Activated CD8-positive, alpha-beta memory T cell treated with anti-CD3 and anti-CD28 coated beads for 1 hour (primary cell): ENCODE measurements at regions not wholly inside any gene's neighbourhood (a gene's known extent, or its start where the extent isn't known, plus 50 kb on each side); places are given as distances from the start of the nearest gene placed in this dataset.

Source experiments
- DNase-seq, 2 donors: peaks; one replicate each; pipeline ENCODE4 v3.0.0-alpha.2; 2020; ENCODE audit warnings: low read depth in 1 of 2; ENCODE audit errors: extremely low read depth in 1 of 2

DNA sequence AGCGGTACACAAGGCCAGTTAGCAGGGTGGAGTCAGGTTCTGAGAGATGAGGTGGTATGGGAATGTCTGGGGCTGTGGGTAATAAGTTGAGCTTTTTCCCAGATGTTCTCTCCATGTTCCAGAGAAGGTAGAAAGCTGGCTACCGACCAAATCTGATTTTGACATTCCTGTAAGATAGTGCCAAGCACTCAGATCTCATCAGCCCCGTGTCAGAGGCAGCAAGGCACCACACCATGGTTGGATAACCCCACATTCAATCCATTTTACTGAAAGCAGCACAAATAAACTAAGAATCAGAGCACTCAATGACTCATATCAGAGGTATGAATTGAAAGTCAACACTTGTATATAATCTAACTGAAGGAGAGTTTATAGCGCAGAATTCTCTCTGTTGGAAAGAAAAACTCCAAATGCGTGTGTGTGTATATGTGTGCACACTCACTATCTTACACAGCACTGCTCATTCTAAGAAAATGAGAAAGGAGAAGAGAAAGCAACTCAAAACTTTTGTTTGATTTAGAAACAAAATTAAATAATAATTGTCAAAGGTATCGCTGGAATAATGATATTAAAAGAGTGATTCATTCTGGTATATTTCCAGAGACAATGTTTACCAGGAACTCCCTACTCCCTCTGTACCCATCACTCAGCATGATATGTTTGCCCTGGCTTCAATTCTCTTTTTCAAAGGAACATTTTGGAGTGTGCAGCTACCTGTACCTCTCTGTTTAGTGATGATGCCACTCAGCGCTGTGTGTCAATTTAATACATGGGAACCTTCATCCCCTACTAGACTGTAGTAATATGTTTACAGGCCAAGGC, 375.1 kb upstream of the ID2 start:
- no peak for DNase-seq

GRCh38 chr2:8307606-8308180, 374.2 kb upstream of the ID2 start:
- no peak for DNase-seq

GRCh38 chr2:8309131-8309530, 372.7 kb upstream of the ID2 start:
- DNase-seq: no peak

DNA sequence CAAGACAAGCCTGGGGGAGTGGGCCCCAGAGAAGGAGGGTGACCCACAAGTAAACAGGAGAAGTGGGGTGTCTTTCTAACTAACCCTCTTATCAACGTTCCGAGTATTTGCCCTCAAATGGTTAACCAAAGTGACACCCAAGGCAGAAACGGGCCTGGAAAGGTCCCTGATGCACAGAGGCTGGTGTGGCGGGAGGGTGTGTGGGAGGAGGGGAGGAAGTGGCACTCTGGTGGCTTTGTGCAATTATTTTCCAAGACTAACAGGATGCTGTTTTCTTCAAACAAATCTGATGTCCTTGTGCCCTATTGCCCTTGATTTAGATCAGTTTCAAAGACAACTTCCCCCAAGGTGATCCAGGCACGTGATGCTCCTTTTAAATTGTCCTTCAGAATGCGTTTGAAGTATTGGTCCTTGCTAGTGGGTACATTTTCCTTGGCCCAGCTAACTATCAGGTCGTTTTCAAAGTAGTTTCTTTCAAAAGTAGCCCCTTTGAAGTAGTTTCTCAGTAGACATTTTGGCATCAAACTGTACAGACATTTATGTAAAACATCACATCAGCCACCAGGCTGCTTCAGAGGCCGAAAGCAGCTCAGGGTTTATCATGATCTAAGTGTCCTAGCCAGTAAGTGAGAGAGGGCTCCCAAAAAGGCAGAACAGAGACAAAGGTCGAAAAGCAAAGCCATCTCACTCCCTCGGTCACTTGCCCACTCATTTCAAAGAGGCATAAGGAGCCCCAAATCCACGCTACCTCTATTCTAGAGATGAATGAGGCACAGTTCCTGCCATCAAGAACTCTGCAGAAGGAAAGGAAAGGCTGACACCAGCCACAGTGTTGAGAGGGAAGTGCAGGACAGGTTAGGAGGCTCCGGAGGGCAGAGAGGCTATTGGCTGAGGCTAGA, 371.1 kb upstream of the ID2 start:
- DNase-seq: peak in 1 of 2 donors; percentile 27

- no peak for DNase-seq
Observed at GRCh38 chr2:8312221-8312620, 369.6 kb upstream of the ID2 start.

- DNase-seq: no peak
Observed at GRCh38 chr2:8312861-8313830, 368.7 kb upstream of the ID2 start.

- no peak for DNase-seq
Observed at GRCh38 chr2:8314063-8314462, 367.8 kb upstream of the ID2 start.

- DNase-seq: no peak
Observed at GRCh38 chr2:8315531-8316165, 366.2 kb upstream of the ID2 start.

DNA sequence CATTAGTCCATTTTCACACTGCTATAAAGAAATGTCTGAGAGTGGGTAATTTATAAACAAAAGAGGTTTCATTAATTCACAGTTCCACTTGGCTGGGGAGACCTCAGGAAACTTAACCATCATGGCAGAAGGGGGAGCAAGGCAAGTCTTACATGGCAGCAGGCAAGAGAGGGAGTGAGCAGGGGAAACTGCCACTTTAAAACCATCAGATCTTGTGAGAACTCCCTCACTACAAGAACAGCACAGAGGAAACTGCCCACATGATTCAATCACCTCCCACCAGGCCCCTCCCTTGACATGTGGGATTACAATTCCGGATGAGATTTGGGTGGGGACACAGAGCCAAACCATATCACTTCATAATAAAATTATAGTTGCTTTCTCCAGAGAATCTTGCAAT, 365.5 kb upstream of the ID2 start:
- DNase-seq: no peak

GRCh38 chr2:8317418-8317817, 364.4 kb upstream of the ID2 start:
- no peak for DNase-seq

DNA sequence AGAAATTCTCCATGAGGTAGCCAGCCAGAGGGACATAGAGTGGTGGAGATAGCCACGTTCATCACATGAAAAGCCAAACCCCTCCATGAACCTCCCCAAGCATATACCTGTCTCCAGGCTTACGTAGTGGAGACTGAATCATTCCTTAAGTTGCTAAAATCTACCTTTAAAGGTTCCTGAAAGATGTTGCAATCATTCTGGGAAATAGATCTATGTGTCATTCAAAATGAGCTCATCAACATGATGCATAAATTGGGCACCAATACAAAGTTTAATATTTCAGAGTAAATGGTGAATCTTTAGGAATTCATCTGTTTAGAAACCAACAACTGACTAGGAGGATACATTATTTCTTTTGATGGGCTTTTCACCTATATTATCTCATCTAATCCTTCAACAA, 362.6 kb upstream of the ID2 start:
- DNase-seq: no peak

DNA sequence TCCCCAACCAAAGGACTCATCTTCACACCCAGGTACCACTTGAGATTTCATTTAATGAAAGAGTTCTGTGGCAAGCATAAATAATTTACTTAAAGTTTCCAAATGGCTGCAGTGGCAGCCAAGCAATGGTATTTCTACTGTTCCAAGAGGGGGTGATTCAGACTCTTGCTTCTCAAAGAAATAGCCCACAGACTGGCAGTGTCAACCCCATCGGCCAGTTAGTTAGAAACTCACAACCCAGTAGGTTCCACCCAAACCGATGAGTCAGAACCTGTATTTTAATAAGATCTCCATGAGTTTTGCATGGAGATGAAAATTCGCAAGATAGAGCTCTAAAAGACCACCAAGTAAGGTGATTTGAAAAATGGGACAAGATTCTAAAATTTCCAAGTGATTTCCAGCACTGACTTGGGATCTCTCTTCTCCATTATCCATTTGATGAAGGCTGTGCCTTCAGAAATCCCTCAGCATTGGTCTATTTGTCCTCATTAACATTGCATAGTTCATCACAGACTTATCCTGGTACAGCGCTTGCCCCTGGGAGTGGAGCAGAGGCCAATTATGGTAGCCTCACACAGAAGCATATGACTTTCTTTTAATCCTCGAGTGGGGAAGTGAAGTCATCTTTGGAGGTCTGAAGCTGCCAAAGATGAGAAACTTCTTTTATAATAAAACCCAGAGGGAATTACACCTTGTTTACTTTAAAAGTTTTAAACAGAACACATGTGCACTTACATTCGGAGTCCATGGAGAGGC, 361.4 kb upstream of the ID2 start:
- DNase-seq: no peak

DNA sequence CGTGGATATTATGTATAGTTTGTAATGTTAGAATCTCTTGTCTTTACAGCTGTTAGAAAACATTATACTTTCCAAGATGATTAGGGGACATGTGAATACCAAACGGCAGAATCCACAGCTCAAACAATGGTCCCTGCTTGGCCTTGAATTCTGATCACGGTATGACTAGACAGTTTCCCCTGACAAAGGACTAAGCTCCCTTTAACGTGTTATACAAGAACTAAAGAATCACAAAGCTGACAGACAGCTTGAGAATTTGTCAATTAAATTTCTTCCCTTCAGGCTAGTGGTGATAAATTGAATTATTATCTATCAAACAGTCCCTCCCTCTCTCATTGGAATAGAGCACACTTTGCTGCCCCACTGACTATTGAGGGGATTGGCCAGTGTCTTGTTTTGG, 359.2 kb upstream of the ID2 start:
- DNase-seq: no peak

DNA sequence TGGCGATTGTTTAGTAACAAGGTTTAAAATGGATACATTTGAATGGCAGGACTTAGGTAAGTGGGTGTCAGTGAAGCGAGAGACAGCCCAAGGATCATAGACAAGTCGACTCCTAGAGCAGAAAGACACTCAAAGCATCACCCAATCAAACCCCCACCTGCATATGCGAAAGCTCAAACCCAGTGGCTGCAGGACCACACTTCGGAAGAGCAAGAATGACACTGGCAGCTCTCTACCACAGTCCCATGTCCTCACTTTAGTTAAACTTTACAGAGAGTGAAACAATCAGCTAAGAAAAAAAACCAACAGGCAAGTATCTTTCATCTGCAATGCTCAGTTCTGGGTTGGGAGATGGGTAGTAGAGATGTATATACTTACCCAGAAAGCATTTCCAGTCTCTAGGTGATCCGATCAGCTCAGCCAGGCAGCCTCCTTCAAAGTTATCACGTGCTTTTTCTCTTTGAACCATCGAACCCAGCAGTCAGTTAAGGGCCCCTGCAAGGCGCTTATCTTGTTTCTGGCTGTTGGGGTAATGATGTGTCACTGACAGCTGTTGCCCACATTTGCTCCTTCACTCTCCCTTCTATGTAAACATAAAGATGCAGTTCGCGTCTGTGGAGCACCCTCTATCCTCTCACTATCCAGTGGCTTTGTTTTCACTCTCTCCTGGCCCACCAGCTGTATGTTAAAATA, 357.5 kb upstream of the ID2 start:
- no peak for DNase-seq

DNA sequence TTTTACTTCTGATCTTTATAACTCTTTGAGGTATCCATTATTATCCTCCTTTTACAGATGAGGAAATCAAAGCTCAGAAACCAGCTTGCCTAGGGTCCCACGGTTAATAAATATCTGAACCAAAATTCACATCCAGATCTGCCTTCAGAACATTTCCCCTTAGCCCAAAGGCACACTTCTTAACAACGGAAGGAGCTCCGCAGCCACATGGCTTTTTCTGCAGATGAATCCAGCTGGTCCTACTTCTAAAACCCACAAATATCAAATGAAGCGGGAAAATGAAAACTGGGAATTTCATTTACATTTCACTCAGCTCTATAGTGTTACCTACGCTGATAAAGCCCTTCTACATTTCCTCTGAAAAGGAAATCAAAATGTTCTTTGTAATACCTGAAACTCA, 357.0 kb upstream of the ID2 start:
- DNase-seq: no peak

GRCh38 chr2:8327371-8328100, 354.3 kb upstream of the ID2 start:
- no peak for DNase-seq

DNA sequence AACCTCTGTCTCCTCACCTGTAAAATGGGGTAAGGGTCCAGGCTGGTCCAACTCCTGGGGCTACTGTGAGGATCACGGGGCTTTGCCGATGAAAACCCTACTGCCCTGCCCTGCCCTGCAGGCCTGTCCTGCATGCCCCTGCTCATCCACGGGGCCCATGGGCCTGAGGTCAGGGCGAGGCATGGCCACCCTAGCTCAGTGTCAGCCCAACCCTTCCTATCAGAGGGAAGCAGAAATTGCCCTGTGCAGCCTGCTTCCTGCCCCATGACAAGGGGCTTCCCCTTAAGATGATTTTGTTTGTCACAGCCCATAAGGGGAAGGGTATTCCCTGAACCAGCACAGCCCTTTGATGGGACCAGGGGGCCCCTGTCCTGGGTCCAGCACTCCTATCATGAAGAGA, 353.6 kb upstream of the ID2 start:
- no peak for DNase-seq
